ENCODE measurements at regions not wholly inside any gene's neighbourhood (a gene's known extent, or its start where the extent isn't known, plus 50 kb on each side); places are given as distances from the start of the nearest gene placed in this dataset.
"Not testable (repeated sequence)": the region's sequence is repeated elsewhere in the genome, so short reads cannot be mapped to it uniquely, and the experiment has no call there.

DNA sequence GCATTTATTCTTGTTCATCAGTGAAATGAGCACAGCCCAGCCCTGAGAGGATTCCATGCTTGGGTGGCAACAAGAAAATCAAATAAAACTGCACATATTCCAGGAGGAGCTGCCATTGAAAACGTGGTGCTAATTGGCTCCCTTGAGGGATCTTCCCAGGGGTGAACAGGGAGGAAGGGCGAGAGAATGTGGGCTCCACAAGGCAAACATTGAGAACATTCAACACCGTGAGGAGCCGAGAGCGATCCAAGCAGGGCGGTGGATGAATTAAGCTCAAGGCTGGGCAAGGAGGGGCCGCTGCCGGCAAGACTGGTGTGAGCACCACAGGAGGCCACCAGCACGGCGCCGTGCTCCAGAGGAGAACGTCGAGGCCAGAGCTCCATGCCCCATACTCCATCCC lies 166.9 kb downstream of the C16orf95 start:
- DNase-seq (ENCODE audit: low read depth in 2 of 2): no peak

DNA sequence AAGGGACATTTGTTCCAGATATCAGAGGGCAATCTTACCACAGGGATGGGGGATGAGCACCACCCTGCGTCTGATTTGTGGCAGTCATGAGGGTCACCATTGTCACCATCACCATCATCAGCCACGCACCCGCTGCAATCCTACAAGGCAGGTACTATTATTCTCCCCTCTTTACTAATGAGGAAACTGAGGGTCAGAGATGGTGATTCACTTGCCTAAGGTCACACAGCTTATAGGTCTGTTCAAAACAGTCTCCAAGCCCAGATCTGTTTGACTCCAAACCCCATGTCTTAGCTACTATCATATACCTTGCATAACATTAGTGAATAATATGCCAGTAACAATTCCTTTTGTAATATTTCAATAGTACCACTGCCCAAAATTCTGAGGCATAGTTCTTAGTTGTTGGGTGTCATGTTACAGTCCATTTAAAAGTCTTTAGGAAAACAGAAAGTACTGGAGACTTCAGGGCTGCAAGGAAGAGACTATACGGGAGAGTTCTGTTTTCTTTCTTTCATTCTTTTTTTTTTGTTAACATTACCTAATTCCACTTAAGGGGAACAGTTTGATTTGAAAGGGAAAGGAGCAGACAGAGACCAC lies 166.4 kb downstream of the C16orf95 start:
- no peak for DNase-seq (ENCODE audit: low read depth in 2 of 2)

DNA sequence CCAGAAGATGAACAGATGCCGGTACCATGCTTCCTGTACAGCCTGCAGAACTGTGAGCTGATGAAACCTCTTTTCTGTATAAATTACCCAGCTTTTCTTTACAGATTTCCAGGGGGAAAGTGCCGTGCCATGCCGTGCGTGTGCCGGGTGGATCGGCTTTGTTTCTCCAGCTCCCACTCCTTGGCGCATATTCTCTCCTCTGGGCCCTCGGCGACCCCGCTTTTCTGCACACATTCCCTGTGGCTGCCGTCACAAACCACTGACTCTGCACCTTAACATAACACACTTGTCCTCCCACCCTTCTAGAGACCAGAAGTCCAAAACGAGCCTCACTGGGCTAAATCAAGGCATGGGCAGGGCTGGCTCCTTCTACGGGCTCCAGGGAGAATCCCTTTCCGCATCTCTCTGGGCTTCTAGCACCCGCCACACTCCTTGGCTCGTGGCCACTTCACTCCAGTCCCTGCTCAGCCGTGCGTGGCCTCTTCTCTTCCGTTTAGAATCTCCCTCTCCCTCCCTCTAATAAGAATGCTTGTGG lies 164.9 kb downstream of the C16orf95 start:
- DNase-seq (ENCODE audit: low read depth in 2 of 2): no peak

GRCh38 chr16:87153326-87153725 lies 163.9 kb downstream of the C16orf95 start:
- DNase-seq (ENCODE audit: low read depth in 2 of 2): no peak

DNA sequence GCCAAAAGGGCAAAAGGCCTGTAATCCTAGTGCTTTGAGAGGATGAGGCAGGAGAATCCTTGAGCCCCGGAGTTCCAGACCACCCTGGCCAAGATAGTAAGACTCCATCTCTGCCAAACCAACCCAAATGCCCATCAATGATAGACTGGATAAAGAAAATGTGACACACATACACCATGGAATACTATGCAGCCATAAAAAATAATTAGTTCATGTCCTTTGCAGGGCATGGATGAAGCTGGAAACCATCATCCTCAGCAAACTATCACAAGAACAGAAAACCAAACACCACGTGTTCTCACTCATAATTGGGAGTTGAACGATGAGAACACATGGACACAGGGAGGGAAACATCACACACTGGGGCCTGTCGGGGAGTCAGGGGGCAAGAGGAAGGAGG lies 161.9 kb downstream of the C16orf95 start:
- not testable (repeated sequence) for DNase-seq (ENCODE audit: low read depth in 2 of 2)

GRCh38 chr16:87156195-87156594 lies 161.0 kb downstream of the C16orf95 start:
- DNase-seq (ENCODE audit: low read depth in 2 of 2): no peak

DNA sequence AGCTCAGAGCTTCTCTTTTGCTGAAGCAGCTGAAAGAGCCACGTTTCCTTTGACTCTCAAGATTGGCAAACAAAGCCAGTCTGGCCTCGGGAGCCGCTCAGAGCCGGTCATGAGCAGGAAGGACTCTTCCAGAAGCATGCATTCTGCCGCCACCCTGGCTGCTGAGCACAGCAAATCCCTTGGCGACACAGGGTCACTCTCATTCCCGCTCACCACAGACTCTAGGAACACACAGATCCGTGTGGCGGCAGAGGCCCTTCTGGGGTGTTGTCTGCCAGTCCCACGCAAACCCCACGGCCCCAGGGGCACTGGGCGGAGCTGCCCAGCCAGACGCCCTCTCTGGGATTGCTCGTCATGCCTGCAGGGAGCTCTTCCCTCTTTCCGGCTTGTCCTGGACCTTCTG lies 157.0 kb downstream of the C16orf95 start:
- no peak for DNase-seq (ENCODE audit: low read depth in 2 of 2)

DNA sequence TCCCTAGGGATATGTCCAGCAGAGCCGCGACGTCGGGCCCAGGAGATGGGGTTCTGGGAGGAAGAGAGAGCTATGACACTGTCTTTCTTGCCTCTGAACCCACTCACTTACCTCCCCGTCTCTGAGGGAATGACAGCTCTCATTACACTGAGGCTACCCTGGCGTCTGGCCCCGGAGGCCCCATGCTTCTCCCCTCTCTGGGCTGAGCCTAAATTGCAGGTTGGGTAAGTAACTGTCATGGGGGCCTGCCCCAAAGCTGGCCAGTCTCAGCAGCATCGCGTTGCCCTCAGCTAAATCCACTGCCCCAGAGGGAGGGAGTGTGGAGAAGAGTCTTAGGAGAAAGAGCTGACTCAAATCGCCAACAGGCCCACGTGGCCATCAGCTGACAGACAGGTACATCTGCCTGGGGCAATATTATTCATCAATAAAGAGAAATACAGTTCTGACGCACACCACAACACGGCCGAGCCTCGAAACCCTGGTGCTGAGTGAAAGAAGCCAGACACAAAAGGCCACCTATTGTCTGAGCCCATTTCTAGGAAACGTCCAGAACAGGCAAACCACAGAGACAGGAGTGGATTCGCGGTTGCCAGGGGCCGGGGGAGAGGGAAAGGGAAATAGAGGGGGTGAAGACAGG lies 156.4 kb downstream of the C16orf95 start:
- DNase-seq (ENCODE audit: low read depth in 2 of 2): no peak

DNA sequence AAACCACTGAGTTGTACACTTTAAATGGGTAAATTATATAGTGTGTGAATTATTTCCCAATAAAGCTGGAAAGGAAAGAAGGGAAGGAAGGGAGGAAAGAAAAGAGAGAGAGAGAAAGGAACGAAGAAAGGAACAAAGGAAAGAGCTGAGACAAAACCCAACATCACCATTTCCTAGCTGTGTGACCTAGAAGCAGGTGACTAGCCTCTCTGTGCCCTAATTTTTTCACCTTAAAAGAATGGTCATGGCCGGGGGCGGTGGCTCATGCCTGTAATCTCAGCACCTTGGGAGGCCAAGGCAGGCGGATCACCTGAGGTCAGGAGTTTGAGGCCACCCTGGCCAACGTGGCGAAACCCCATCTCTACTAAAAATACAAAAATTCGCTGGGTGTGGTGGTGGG lies 155.8 kb downstream of the C16orf95 start:
- DNase-seq (ENCODE audit: low read depth in 2 of 2): not testable (repeated sequence)

- DNase-seq (ENCODE audit: low read depth in 2 of 2): no peak
These were observed 155.1 kb downstream of the C16orf95 start for GRCh38 chr16:87161822-87162676.

DNA sequence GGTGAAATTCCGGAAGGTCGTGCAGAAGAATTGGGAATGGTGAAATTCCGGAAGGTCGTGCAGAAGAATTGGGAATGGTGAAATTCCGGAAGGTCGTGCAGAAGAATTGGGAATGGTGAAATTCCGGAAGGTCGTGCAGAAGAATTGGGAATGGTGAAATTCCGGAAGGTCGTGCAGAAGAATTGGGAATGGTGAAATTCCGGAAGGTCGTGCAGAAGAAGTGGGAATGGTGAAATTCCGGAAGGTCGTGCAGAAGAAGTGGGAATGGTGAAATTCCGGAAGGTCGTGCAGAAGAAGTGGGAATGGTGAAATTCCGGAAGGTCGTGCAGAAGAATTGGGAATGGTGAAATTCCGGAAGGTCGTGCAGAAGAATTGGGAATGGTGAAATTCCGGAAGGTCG lies 154.4 kb downstream of the C16orf95 start:
- not testable (repeated sequence) for DNase-seq (ENCODE audit: low read depth in 2 of 2)

GRCh38 chr16:87163637-87164036 lies 153.6 kb downstream of the C16orf95 start:
- no peak for DNase-seq (ENCODE audit: low read depth in 2 of 2)

DNA sequence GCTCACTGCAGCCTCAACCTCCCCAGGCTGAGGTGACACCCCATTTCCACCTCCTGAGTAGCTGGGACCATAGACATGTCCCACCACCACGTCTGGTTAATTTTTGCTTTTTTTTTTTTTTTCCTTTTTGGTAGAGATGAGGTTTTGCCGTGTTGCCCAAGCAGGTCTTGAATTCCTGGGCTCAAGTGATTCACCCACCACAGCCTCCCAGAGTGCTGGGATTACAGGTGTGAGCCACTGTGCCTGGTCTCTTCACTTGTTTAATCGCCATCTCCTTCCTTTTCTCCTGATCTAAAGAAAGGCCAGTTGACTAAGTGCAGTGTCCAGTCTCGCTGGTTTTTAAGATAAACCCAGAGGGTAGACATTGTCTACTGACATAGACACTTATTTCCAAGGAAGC lies 152.0 kb downstream of the C16orf95 start:
- DNase-seq (ENCODE audit: low read depth in 2 of 2): no peak

DNA sequence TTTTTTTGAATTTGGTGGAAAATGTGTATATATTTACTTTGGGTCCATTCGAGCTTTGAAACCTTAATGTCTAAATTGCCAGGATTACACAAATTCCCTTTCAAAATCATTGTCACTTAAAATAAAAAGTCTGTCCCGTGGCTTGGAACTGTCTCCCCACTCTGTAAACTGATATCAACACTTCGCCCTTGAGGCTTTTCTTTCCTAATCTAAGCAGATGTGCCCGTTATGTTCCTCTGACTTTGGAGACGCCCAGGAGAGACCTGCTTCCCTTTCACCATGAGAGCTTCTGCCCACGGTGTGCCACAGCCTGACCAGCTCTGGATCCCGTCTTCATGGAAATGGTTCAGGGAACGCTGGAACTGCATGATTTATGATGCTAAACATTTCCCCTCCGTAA lies 151.3 kb downstream of the C16orf95 start:
- no peak for DNase-seq (ENCODE audit: low read depth in 2 of 2)

- DNase-seq (ENCODE audit: low read depth in 2 of 2): no peak
These were observed 150.9 kb downstream of the C16orf95 start for GRCh38 chr16:87166321-87166720.

GRCh38 chr16:87166934-87167333 lies 150.3 kb downstream of the C16orf95 start:
- no peak for DNase-seq (ENCODE audit: low read depth in 2 of 2)

- DNase-seq (ENCODE audit: low read depth in 2 of 2): no peak
These were observed 147.6 kb downstream of the C16orf95 start for GRCh38 chr16:87169509-87169995.

- no peak for DNase-seq (ENCODE audit: low read depth in 2 of 2)
These were observed 146.9 kb downstream of the C16orf95 start for GRCh38 chr16:87170310-87170709.

- DNase-seq (ENCODE audit: low read depth in 2 of 2): no peak
These were observed 145.5 kb downstream of the C16orf95 start for GRCh38 chr16:87171723-87172122.

GRCh38 chr16:87172632-87173031 lies 144.6 kb downstream of the C16orf95 start:
- no peak for DNase-seq (ENCODE audit: low read depth in 2 of 2)

- DNase-seq (ENCODE audit: low read depth in 2 of 2): no peak
These were observed 143.8 kb downstream of the C16orf95 start for GRCh38 chr16:87173294-87173893.

- no peak for DNase-seq (ENCODE audit: low read depth in 2 of 2)
These were observed 143.1 kb downstream of the C16orf95 start for GRCh38 chr16:87174061-87174460.
